EL (cell line): ENCODE measurements at regions not wholly inside any gene's neighbourhood (a gene's known extent, or its start where the extent isn't known, plus 50 kb on each side); places are given as distances from the start of the nearest gene placed in this dataset.
"Not testable (repeated sequence)": the region's sequence is repeated elsewhere in the genome, so short reads cannot be mapped to it uniquely, and the experiment has no call there.

Experiments
- DNase-seq: peaks from one replicate; pipeline ENCODE4 v3.0.0-alpha.2; 2016

- peak; percentile 71 for DNase-seq
Measured at GRCh38 chr6:15922510-15923250, 206.2 kb upstream of the MYLIP start.

- no peak for DNase-seq
Measured at GRCh38 chr6:15921243-15921642, 207.6 kb upstream of the MYLIP start.

- no peak for DNase-seq
Measured at GRCh38 chr6:15916581-15916980, 212.3 kb upstream of the MYLIP start.

- no peak for DNase-seq
Measured at GRCh38 chr6:15915508-15916178, 213.2 kb upstream of the MYLIP start.

GRCh38 chr6:15914553-15914952 lies 214.3 kb upstream of the MYLIP start:
- DNase-seq: no peak

GRCh38 chr6:15913573-15913972 lies 215.3 kb upstream of the MYLIP start:
- DNase-seq: no peak

GRCh38 chr6:15912505-15913400 lies 216.1 kb upstream of the MYLIP start:
- no peak for DNase-seq

- DNase-seq: no peak
Measured at GRCh38 chr6:15911753-15912504, 217.0 kb upstream of the MYLIP start.

GRCh38 chr6:15909290-15910070 lies 219.4 kb upstream of the MYLIP start:
- DNase-seq: no peak

GRCh38 chr6:15908871-15909270 lies 220.0 kb upstream of the MYLIP start:
- no peak for DNase-seq

- DNase-seq: no peak
Measured at GRCh38 chr6:15907914-15908518, 220.9 kb upstream of the MYLIP start.

- not testable (repeated sequence) for DNase-seq
Measured at GRCh38 chr6:15907220-15907913, 221.5 kb upstream of the MYLIP start.

GRCh38 chr6:15906420-15907016 lies 222.4 kb upstream of the MYLIP start:
- no peak for DNase-seq

GRCh38 chr6:15905488-15906419 lies 223.1 kb upstream of the MYLIP start:
- DNase-seq: no peak

- no peak for DNase-seq
Measured at GRCh38 chr6:15904651-15905376, 224.1 kb upstream of the MYLIP start.

GRCh38 chr6:15901141-15902115 lies 227.5 kb upstream of the MYLIP start:
- DNase-seq: peak; percentile 55

- no peak for DNase-seq
Measured at GRCh38 chr6:15898693-15899092, 230.2 kb upstream of the MYLIP start.
